GM19239 (cell line): ENCODE measurements at regions not wholly inside any gene's neighbourhood (a gene's known extent, or its start where the extent isn't known, plus 50 kb on each side); places are given as distances from the start of the nearest gene placed in this dataset.
A peak's percentile ranks its signal among the peaks of the same experiment; 100 is the strongest.
"Not testable (repeated sequence)": the region's sequence is repeated elsewhere in the genome, so short reads cannot be mapped to it uniquely, and the experiment has no call there.

ENCODE experiments used
- DNase-seq: peaks from one replicate; pipeline ENCODE4 v3.0.0; 2011; ENCODE audit warnings: low spot score; ENCODE audit not compliant: insufficient read length
- FAIRE-seq: peaks from 2 replicates; lab custom pipeline; 2011; peaks lifted over from hg19 to GRCh38; lab: Jason Lieb, UNC

- FAIRE-seq (no peak), DNase-seq (no peak)
Measured at GRCh38 chrX:37075892-37076595, 67.9 kb downstream of the FAM47C start.

GRCh38 chrX:37076983-37077382 is 68.8 kb downstream of the FAM47C start:
- DNase-seq (no peak), FAIRE-seq (no peak)

- no peak for DNase-seq
- FAIRE-seq: peak; percentile 33
Measured at GRCh38 chrX:37077646-37078433, 69.7 kb downstream of the FAM47C start.

- FAIRE-seq (no peak), DNase-seq (no peak)
Measured at GRCh38 chrX:37078434-37078703, 70.2 kb downstream of the FAM47C start.

- no peak for DNase-seq
- no peak for FAIRE-seq
Measured at GRCh38 chrX:37083880-37084279, 75.7 kb downstream of the FAM47C start.

- FAIRE-seq, DNase-seq: not testable (repeated sequence)
Measured at GRCh38 chrX:37085699-37086098, 77.5 kb downstream of the FAM47C start.

- DNase-seq, FAIRE-seq: not testable (repeated sequence)
Measured at GRCh38 chrX:37086820-37087219, 78.7 kb downstream of the FAM47C start.

GRCh38 chrX:37087875-37088274 is 79.7 kb downstream of the FAM47C start:
- FAIRE-seq, DNase-seq: not testable (repeated sequence)

GRCh38 chrX:37088778-37089177 is 80.6 kb downstream of the FAM47C start:
- not testable (repeated sequence) for DNase-seq, FAIRE-seq

GRCh38 chrX:37090142-37090541 is 82.0 kb downstream of the FAM47C start:
- FAIRE-seq: not testable (repeated sequence)

GRCh38 chrX:37096422-37097124 is 88.4 kb downstream of the FAM47C start:
- not testable (repeated sequence) for FAIRE-seq

More at GRCh38 chrX:37090142-37090541, 82.0 kb downstream of the FAM47C start:
- not testable (repeated sequence) for DNase-seq

More at GRCh38 chrX:37096422-37097124, 88.4 kb downstream of the FAM47C start:
- DNase-seq: not testable (repeated sequence)
